ENCODE measurements at regions not wholly inside any gene's neighbourhood (a gene's known extent, or its start where the extent isn't known, plus 50 kb on each side); places are given as distances from the start of the nearest gene placed in this dataset.

DNA sequence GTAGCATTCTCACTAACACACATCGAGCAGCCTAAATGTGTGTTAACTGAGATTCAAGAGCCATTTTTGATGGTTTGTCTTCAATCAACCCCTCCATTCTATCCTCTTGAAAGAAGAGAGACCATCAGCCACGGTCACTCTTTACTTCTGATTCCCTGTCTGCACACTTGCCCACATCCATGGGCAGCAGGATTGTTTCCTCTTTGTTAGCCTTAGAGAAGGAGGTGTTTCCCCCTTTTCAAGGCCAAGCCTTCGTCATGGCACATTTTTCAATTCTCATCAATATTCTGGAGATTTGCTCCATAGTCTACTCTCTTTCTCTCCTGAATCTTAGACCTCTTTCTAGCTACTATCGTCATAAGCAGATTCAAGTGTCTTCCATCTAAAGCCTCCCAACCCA is 522.4 kb upstream of the NAALADL2 start:
- TF ChIP-seq, protein P1, sequence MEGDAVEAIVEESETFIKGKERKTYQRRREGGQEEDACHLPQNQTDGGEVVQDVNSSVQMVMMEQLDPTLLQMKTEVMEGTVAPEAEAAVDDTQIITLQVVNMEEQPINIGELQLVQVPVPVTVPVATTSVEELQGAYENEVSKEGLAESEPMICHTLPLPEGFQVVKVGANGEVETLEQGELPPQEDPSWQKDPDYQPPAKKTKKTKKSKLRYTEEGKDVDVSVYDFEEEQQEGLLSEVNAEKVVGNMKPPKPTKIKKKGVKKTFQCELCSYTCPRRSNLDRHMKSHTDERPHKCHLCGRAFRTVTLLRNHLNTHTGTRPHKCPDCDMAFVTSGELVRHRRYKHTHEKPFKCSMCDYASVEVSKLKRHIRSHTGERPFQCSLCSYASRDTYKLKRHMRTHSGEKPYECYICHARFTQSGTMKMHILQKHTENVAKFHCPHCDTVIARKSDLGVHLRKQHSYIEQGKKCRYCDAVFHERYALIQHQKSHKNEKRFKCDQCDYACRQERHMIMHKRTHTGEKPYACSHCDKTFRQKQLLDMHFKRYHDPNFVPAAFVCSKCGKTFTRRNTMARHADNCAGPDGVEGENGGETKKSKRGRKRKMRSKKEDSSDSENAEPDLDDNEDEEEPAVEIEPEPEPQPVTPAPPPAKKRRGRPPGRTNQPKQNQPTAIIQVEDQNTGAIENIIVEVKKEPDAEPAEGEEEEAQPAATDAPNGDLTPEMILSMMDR (IDR thresholded peaks at IDR 0.05) = no peak
- Mint-ChIP-seq H3K36me3 (ENCODE audit: low read depth) (no peaks in the 10 kb centered on the region), H3K4me3 (ENCODE audit: unreplicated experiment) (no peak overlapping the region), H3K4me1 (ENCODE audit: low read depth) (peaks cover 4% of the 10 kb centered on the region), H3K27ac (ENCODE audit: unreplicated experiment) (no peak overlapping the region), H3K27me3 (ENCODE audit: low read depth) (no peaks in the 10 kb centered on the region), H3K9me3 (ENCODE audit: low read depth) (no peaks in the 10 kb centered on the region)
- DNase-seq (ENCODE audit: low spot score) = no peak

DNA sequence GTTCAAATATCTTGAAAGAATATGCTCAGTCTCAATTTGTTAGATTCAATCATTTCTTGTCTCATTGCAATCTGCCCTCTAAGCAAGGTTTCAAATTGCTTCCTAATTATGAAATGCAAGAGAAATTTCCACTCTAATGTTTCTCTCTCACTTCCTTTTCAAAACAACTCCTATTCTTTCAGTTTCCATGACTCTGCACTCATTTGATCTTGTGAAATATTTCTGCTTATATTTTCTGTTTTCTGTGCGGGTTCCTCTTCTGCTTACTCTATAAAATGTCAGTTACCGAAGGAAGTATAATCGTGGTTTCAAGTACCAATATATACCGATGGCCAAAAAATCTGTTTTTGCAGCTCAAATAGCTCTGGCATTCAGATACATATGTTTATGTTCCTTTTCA is 521.9 kb upstream of the NAALADL2 start:
- Mint-ChIP-seq H3K4me3 (ENCODE audit: unreplicated experiment) (no peak overlapping the region), H3K4me1 (ENCODE audit: low read depth) (peaks cover 4% of the 10 kb centered on the region), H3K9me3 (ENCODE audit: low read depth) (no peaks in the 10 kb centered on the region), H3K27me3 (ENCODE audit: low read depth) (no peaks in the 10 kb centered on the region), H3K36me3 (ENCODE audit: low read depth) (no peaks in the 10 kb centered on the region), H3K27ac (ENCODE audit: unreplicated experiment) (no peak overlapping the region)
- TF ChIP-seq, protein P1 (IDR thresholded peaks at IDR 0.05) = no peak
- no peak for DNase-seq (ENCODE audit: low spot score)

DNA sequence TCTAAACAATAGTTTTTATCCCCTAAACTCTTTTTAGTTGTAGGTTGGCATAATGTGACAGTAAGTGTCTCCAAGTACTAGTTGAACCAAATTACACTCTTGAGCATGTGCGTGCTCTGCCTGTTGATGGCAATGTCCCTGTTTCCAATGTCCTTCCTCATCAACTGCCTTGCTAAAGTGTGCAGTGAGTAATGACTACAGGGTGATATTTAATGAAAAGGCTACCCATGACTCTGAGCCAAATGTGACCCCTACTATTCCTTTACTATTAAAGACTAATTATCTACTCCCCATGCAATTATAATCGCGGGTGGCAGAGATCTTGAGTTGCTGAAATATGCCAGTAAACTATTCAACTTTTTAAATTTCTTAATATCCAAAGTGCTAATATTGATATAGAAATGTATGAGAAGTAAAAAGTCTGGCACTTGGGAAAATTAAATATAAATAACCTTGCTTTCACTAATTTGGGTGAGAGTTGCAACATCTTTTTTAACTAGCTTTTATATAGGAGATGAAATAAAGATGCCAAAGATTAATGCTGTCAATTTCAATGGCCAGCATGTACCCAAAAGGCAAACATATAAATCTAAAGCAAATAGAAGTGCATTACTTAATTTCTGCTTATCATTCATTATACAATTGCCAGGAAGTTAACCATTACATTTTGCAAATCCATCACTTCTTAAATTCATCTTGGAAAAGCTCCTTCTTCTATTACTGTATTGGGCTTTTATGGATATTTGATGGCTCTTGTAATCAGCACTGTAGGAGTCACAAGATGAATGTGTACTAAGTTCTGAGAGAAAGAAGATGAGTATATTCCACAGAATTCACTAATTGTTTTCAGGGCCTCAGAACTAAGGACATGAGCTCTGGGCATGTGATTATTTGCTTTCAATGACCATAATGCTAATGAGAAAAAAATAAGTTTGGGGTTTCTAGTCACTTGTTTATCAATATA is 518.2 kb upstream of the NAALADL2 start:
- Mint-ChIP-seq H3K36me3 (ENCODE audit: low read depth) (no peaks in the 10 kb centered on the region), H3K4me3 (ENCODE audit: unreplicated experiment) (no peak overlapping the region), H3K27me3 (ENCODE audit: low read depth) (no peaks in the 10 kb centered on the region), H3K9me3 (ENCODE audit: low read depth) (no peaks in the 10 kb centered on the region), H3K27ac (ENCODE audit: unreplicated experiment) (no peak overlapping the region), H3K4me1 (ENCODE audit: low read depth) (peaks cover 4% of the 10 kb centered on the region)
- TF ChIP-seq, protein P1 (IDR thresholded peaks at IDR 0.05) = no peak
- no peak for DNase-seq (ENCODE audit: low spot score)

DNA sequence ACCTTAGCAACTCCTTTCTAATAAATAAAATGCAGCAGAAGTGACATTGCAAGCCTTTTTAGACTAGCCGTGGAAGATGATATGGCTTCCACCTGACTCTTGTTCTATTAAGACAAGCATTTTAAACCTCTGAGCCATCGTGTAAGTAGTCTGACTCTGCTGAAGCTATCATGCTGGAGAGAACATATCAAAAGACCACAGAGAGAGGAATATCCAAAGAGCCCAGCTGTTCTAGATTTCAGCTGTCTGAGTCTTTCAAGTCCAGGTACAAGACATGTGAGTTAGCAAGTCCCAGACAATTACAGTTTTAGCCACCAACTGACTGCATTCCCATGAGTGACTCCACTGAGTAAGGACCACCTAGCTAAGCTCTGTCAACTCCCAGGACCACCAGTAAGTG is 517.0 kb upstream of the NAALADL2 start:
- Mint-ChIP-seq H3K4me1 (ENCODE audit: low read depth) (peaks cover 2% of the 10 kb centered on the region), H3K36me3 (ENCODE audit: low read depth) (no peaks in the 10 kb centered on the region), H3K9me3 (ENCODE audit: low read depth) (no peaks in the 10 kb centered on the region), H3K27me3 (ENCODE audit: low read depth) (no peaks in the 10 kb centered on the region), H3K4me3 (ENCODE audit: unreplicated experiment) (no peak overlapping the region), H3K27ac (ENCODE audit: unreplicated experiment) (no peak overlapping the region)
- DNase-seq (ENCODE audit: low spot score) = no peak
- TF ChIP-seq, protein P1 (IDR thresholded peaks at IDR 0.05) = no peak

DNA sequence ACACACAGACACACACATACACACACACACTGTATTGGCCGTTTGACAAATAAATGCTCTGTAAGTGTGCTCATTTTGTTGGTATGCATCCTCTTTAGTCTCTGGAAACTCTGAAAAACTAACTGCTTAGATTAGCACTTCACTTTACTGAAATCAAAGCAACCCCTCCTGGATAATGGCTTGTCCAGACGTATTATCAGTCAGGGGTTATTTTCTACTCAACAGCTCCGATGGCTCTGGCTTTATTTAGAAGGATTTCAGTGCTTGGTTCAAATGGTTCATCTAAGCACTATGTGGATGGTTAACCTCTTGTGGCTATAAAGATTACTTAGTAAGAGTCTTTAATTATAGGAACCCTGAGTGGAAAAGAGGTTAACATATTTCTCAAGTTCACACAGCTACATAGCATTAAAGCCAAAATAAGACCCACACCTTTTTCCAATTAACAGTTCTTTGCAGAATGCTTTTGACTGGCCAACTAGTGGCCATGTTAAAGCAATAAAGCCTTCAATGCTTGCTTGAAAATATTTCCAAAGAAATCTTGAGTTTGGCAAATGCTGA is 516.1 kb upstream of the NAALADL2 start:
- no peaks in the 10 kb centered on the region for H3K4me1 Mint-ChIP-seq (ENCODE audit: low read depth)
- H3K27me3 Mint-ChIP-seq (ENCODE audit: low read depth) = no peaks in the 10 kb centered on the region
- no peaks in the 10 kb centered on the region for H3K36me3 Mint-ChIP-seq (ENCODE audit: low read depth)
- H3K4me3 Mint-ChIP-seq (ENCODE audit: unreplicated experiment) = no peak overlapping the region
- H3K9me3 Mint-ChIP-seq (ENCODE audit: low read depth) = no peaks in the 10 kb centered on the region
- H3K27ac Mint-ChIP-seq (ENCODE audit: unreplicated experiment) = no peak overlapping the region
- DNase-seq (ENCODE audit: low spot score) = no peak
- TF ChIP-seq, protein P1 (IDR thresholded peaks at IDR 0.05) = no peak

Measured in chondrocyte (in vitro differentiated cells).